ENCODE measurements at regions not wholly inside any gene's neighbourhood (a gene's known extent, or its start where the extent isn't known, plus 50 kb on each side); places are given as distances from the start of the nearest gene placed in this dataset.

GRCh38 chr3:72460205-72461174, 387.8 kb downstream of the SHQ1 start (continued):
- no peak for TF ChIP-seq RNF2 (IDR thresholded peaks at IDR 0.05; ENCODE audit: borderline replicate concordance, low read depth, low read length, missing control alignments, poor library complexity, severe bottlenecking)
- TF ChIP-seq USF2 (IDR thresholded peaks at IDR 0.05; ENCODE audit: low read length), result no peak
- no peak for TF ChIP-seq RBBP5 (IDR thresholded peaks at IDR 0.05; ENCODE audit: borderline replicate concordance, low read depth, low read length)

All from H1 (cell line).